Adrenal gland (tissue), 5 donors: ENCODE measurements at regions not wholly inside any gene's neighbourhood (a gene's known extent, or its start where the extent isn't known, plus 50 kb on each side); places are given as distances from the start of the nearest gene placed in this dataset.

Experiments
- CTCF ChIP-seq, 6 experiments: fragments of 450-650 bp in 4 of 6; fragments of 200-600 bp in 2 of 6; sonication (generic) in 1 of 6; IDR thresholded peaks; 1 replicate in 5 of 6; 2 replicates in 1 of 6; pipeline versions ENCODE4 v1.5.1 to v1.8.0; 2016 to 2021; ENCODE audit warnings: antibody characterized with exemption in 6 of 6, mild to moderate bottlenecking in 2 of 6, moderate library complexity in 1 of 6
- POLR2A ChIP-seq, 2 donors: fragments of 450-650 bp; IDR thresholded peaks; one replicate each; pipeline ENCODE4 v1.6.1; 2017; ENCODE audit warnings: antibody characterized with exemption in 2 of 2, mild to moderate bottlenecking in 2 of 2, moderate library complexity in 1 of 2
- donor health status: DM: no; HTN: no; CAD: no.

- no peak for TF ChIP-seq CTCF (IDR thresholded peaks at IDR 0.05)
- no peak for TF ChIP-seq POLR2A (IDR thresholded peaks at IDR 0.05)
These were observed 51.0 kb upstream of the PTPN13 start for GRCh38 chr4:86543080-86543479.
